A549 (cell line): ENCODE measurements at regions not wholly inside any gene's neighbourhood (a gene's known extent, or its start where the extent isn't known, plus 50 kb on each side); places are given as distances from the start of the nearest gene placed in this dataset.

Source experiments
- ATAC-seq, 2 experiments: fragments of 200-7000 bp in 1 of 2; fragments of >200 bp in 1 of 2; cut with Nextera tagmentation in 1 of 2; cut with Tn5 transposase in 1 of 2; 3 replicates each; pipeline versions ENCODE4 v1.8.0 to v1.9.1; 2018 to 2020; ENCODE audit warnings: mild to moderate bottlenecking in 1 of 2, moderate library complexity in 1 of 2
- CTCF ChIA-PET: fragments of 300-600 bp; sonication (Branson Sonifier 250); formaldehyde crosslinking; extraction: SDS; loops from one replicate; lab custom pipeline; 2021; ENCODE audit warnings: antibody characterized with exemption, inconsistent platforms; lab: Yijun Ruan, JAX
- POLR2A ChIA-PET: fragments of 350-600 bp; formaldehyde crosslinking; extraction: SDS; loops from one replicate; lab custom pipeline; 2021; ENCODE audit warnings: antibody characterized with exemption, inconsistent platforms; lab: Yijun Ruan, JAX
- DNase-seq, 2 experiments: peaks; one replicate each; pipeline versions ENCODE4 v3.0.0 to v3.0.0-alpha.2; 2011 to 2016; ENCODE audit warnings: low read depth in 1 of 2, low spot score in 1 of 2
- FAIRE-seq: peaks from 2 replicates; lab custom pipeline; 2011; peaks lifted over from hg19 to GRCh38; lab: Jason Lieb, UNC
- H3K27ac ChIP-seq, 2 experiments: fragments of >200 bp; sonication (Bioruptor Twin); formaldehyde crosslinking; 3 replicates each; pipeline ENCODE4 v1.5.1; 2016 to 2017
- H3K4me1 ChIP-seq: fragments of >200 bp; sonication (Bioruptor Twin); formaldehyde crosslinking; 3 replicates; pipeline ENCODE4 v1.6.1; 2016
- H3K4me2 ChIP-seq: fragments of >200 bp; sonication (Bioruptor Twin); formaldehyde crosslinking; 3 replicates; pipeline ENCODE4 v1.6.1; 2016
- H3K4me3 ChIP-seq: fragments of >200 bp; sonication (Bioruptor Twin); formaldehyde crosslinking; 3 replicates; pipeline ENCODE4 v1.5.1; 2016
- H3K9me3 ChIP-seq: fragments of >200 bp; sonication (Bioruptor Twin); formaldehyde crosslinking; 3 replicates; pipeline ENCODE4 v1.6.1; 2016
- ATOH8 ChIP-seq: fragments of 250-450 bp; sonication (Bioruptor Pico); IDR thresholded peaks from 2 replicates; pipeline ENCODE4 v1.5.0; 2020; ENCODE audit warnings: low read depth, mild to moderate bottlenecking, moderate library complexity
- BCL3 ChIP-seq: fragments of >200 bp; sonication (Bioruptor Twin); formaldehyde crosslinking; IDR thresholded peaks from 3 replicates; pipeline ENCODE4 v1.6.1; 2016
- BHLHE40 ChIP-seq: IDR thresholded peaks from 2 replicates; pipeline ENCODE4 v1.6.1; 2012; ENCODE audit warnings: low read depth, low read length, inconsistent platforms
- CBX2 ChIP-seq: fragments of 200-600 bp; sonication (generic); IDR thresholded peaks from 2 replicates; pipeline ENCODE4 v1.6.1; 2016; ENCODE audit warnings: low read depth, mild to moderate bottlenecking, borderline replicate concordance
- E2F6 ChIP-seq: IDR thresholded peaks from 2 replicates; pipeline ENCODE4 v1.6.1; 2012; ENCODE audit warnings: low read depth, borderline replicate concordance
- EHMT2 ChIP-seq: fragments of 200-600 bp; sonication (generic); IDR thresholded peaks from 2 replicates; pipeline ENCODE4 v1.6.1; 2016; ENCODE audit warnings: antibody characterized with exemption, low read depth, mild to moderate bottlenecking, moderate library complexity
- FOXS1 ChIP-seq: fragments of 250-450 bp; sonication (Bioruptor Pico); IDR thresholded peaks from 2 replicates; pipeline ENCODE4 v1.5.0; 2020; ENCODE audit warnings: mild to moderate bottlenecking, moderate library complexity
- HDAC2 ChIP-seq: fragments of 200-600 bp; sonication (generic); IDR thresholded peaks from 2 replicates; pipeline ENCODE4 v1.6.1; 2016
- HEYL ChIP-seq: fragments of 250-450 bp; sonication (Bioruptor Pico); IDR thresholded peaks from 2 replicates; pipeline ENCODE4 v1.8.0; 2021; ENCODE audit warnings: mild to moderate bottlenecking, moderate library complexity
- HOXB5 ChIP-seq: fragments of 250-450 bp; sonication (Bioruptor Pico); IDR thresholded peaks from 2 replicates; pipeline ENCODE4 v1.5.0; 2020; ENCODE audit warnings: mild to moderate bottlenecking, moderate library complexity
- JUN ChIP-seq, 2 experiments: fragments of >200 bp; sonication (Bioruptor Twin); formaldehyde crosslinking; IDR thresholded peaks; 2 replicates in 1 of 2; 3 replicates in 1 of 2; pipeline ENCODE4 v1.6.1; 2016 to 2017
- JUNB ChIP-seq: fragments of >200 bp; sonication (Bioruptor Twin); formaldehyde crosslinking; IDR thresholded peaks from 2 replicates; pipeline ENCODE4 v1.6.1; 2016
- KDM1A ChIP-seq: fragments of 200-600 bp; sonication (generic); IDR thresholded peaks from 2 replicates; pipeline ENCODE4 v1.6.1; 2016; ENCODE audit warnings: low read depth, mild to moderate bottlenecking
- MAFK ChIP-seq: fragments of 450-650 bp; IDR thresholded peaks from 2 replicates; pipeline ENCODE4 v1.6.1; 2014; ENCODE audit not compliant: partially characterized antibody
- MAZ ChIP-seq: fragments of 150-350 bp; IDR thresholded peaks from 2 replicates; pipeline ENCODE4 v1.6.1; 2014; ENCODE audit warnings: antibody characterized with exemption, low read depth, low read length, borderline replicate concordance
- NFE2L2 ChIP-seq: fragments of 150-350 bp; conservative IDR thresholded peaks from 2 replicates; pipeline ENCODE4 v1.6.1; 2014; ENCODE audit warnings: low read length
- PBX3 ChIP-seq: IDR thresholded peaks from 2 replicates; pipeline ENCODE4 v1.6.1; 2012
- PHF8 ChIP-seq: fragments of 200-600 bp; sonication (generic); IDR thresholded peaks from 2 replicates; pipeline ENCODE4 v1.6.1; 2016; ENCODE audit warnings: low read depth, mild to moderate bottlenecking, antibody characterized with exemption, moderate library complexity, borderline replicate concordance
- RAD21 ChIP-seq, 2 experiments: fragments of >200 bp in 1 of 2; sonication (Bioruptor Twin) in 1 of 2; formaldehyde crosslinking in 1 of 2; IDR thresholded peaks in 1 of 2; conservative IDR thresholded peaks in 1 of 2; 2 replicates in 1 of 2; 3 replicates in 1 of 2; pipeline ENCODE4 v1.6.1; 2012 to 2018; ENCODE audit warnings: inconsistent platforms in 1 of 2
- RFX5 ChIP-seq: fragments of 450-650 bp; IDR thresholded peaks from 2 replicates; pipeline ENCODE4 v1.7.1; 2014; ENCODE audit warnings: antibody characterized with exemption, mild to moderate bottlenecking, moderate library complexity
- TFCP2L1 ChIP-seq: fragments of 250-450 bp; sonication (Bioruptor Pico); IDR thresholded peaks from 2 replicates; pipeline ENCODE4 v1.5.0; 2021; ENCODE audit warnings: mild to moderate bottlenecking
- TP53 ChIP-seq: fragments of 250-450 bp; sonication (Bioruptor Pico); IDR thresholded peaks from 2 replicates; pipeline ENCODE4 v1.5.0; 2021; ENCODE audit warnings: mild to moderate bottlenecking, moderate library complexity
- ZC3H11A ChIP-seq: fragments of 450-650 bp; IDR thresholded peaks from 2 replicates; pipeline ENCODE4 v1.6.1; 2014; ENCODE audit warnings: antibody characterized with exemption, mild to moderate bottlenecking
- ZFP36 ChIP-seq: fragments of 450-650 bp; IDR thresholded peaks from 2 replicates; pipeline ENCODE4 v1.6.1; 2014; ENCODE audit warnings: borderline replicate concordance; ENCODE audit not compliant: partially characterized antibody
- ZNF302 ChIP-seq: fragments of 250-450 bp; sonication (Bioruptor Pico); IDR thresholded peaks from 2 replicates; pipeline ENCODE4 v1.9.0; 2021; ENCODE audit warnings: inconsistent platforms, mild to moderate bottlenecking, moderate library complexity
- WGBS: methylation state at CpG from one replicate; pipeline ENCODE4 v1.1.6; 2017; ENCODE audit errors: missing lambda C conversion rate; 5-methylcytosine and 5-hydroxymethylcytosine counted together

DNA sequence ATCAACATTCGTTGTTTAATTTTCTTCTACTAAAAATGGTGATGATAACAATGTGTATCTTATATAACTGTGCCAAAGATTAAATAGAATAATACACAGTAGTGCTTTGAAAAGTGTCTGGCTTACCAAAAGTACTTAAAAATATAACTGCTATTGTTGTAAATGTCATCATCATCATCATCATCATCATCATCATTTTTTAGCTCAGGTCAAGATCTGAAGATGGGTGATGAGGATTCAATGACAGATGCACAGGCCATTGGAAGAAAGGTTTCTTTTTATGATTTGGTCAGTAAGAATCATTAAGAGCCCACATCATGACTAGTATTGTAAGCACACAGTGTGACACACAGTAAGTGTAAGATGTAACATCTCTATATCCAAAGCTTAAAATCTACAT lies 795.2 kb downstream of the SLC4A3 start:
- DNase-seq (no peak), ATAC-seq (no peak), FAIRE-seq (no peak)
- no peak overlapping the region for H3K27ac ChIP-seq
- no peak overlapping the region for H3K4me2 ChIP-seq
- TF ChIP-seq EHMT2 (no peak), MAFK (no peak), PBX3 (no peak), JUN (IDR thresholded peaks at IDR 0.05) (no peak), RFX5 (no peak), CBX2 (no peak), PHF8 (no peak)
- POLR2A ChIA-PET, result no interaction called here
- H3K9me3 ChIP-seq, result no peaks in the 10 kb centered on the region
- CTCF ChIA-PET, result interaction anchor here (0.7 kb wide), 1 partner anchor 81 kb away, joined by 3 read pairs; no protein-coding TSS in a partner anchor
- no peaks in the 10 kb centered on the region for H3K4me1 ChIP-seq
- H3K4me3 ChIP-seq, result no peak overlapping the region
- WGBS, result 10% methylated on average over 1 of the region's 1 CpG

DNA sequence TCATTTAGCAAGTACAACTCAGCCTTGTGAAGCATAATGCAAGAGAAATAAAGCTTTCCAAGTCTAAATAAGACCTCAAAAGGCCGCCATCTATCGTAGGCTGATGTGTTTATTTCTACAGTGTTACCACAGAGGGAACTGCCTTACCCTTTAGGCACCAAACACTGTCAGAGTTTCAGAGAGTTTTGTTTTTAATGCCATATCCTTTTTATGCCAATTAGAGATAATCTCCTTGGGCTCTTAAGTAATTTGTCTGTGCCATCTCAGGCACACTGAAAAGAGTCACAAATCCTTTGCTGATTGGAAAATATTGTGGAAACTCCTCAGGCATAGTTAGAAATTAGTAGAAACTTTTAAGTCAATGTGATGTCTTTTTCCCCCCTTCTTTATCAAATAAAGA lies 797.1 kb downstream of the SLC4A3 start:
- Histone ChIP-seq H3K4me2 (no peak overlapping the region), H3K27ac (no peak overlapping the region), H3K4me1 (no peaks in the 10 kb centered on the region), H3K4me3 (no peak overlapping the region), H3K9me3 (no peaks in the 10 kb centered on the region)
- WGBS, result 27% methylated on average over 2 of the region's 2 CpGs
- ChIA-PET CTCF (no interaction called here), POLR2A (no interaction called here)
- no peak for TF ChIP-seq BCL3
- no peak for TF ChIP-seq ZNF302 (CRISPR knock-in tag)
- no peak for TF ChIP-seq FOXS1 (CRISPR knock-in tag)
- TF ChIP-seq RAD21 (conservative IDR thresholded peaks at IDR 0.05 in 1 of 2, IDR thresholded peaks at IDR 0.05 in 1 of 2), result no peak
- TF ChIP-seq ATOH8 (CRISPR knock-in tag), result no peak
- ATAC-seq (no peak), FAIRE-seq (no peak), DNase-seq (no peak)

GRCh38 chr2:220432645-220433044 lies 805.2 kb downstream of the SLC4A3 start:
- DNase-seq (no peak), ATAC-seq (no peak), FAIRE-seq (no peak)
- Histone ChIP-seq H3K27ac (no peak overlapping the region), H3K9me3 (no peaks in the 10 kb centered on the region), H3K4me3 (no peak overlapping the region), H3K4me1 (no peaks in the 10 kb centered on the region), H3K4me2 (no peak overlapping the region)
- CTCF ChIA-PET, result no interaction called here
- WGBS, result 46% methylated on average over 2 of the region's 2 CpGs
- TF ChIP-seq KDM1A, result no peak
- no peak for TF ChIP-seq HOXB5
- no peak for TF ChIP-seq JUNB
- TF ChIP-seq ATOH8 (CRISPR knock-in tag), result no peak
- TF ChIP-seq HEYL (CRISPR knock-in tag), result no peak
- no peak for TF ChIP-seq HDAC2
- TF ChIP-seq MAZ, result no peak
- TF ChIP-seq E2F6, result no peak
- no peak for TF ChIP-seq NFE2L2
- no peak for TF ChIP-seq ZFP36
- TF ChIP-seq TP53 (CRISPR knock-in tag), result no peak
- no peak for TF ChIP-seq ZC3H11A
- TF ChIP-seq BHLHE40, result no peak
- TF ChIP-seq TFCP2L1 (CRISPR knock-in tag), result no peak
- POLR2A ChIA-PET, result no interaction called here
